Ammon's horn (tissue), 1 donor: ENCODE measurements at regions not wholly inside any gene's neighbourhood (a gene's known extent, or its start where the extent isn't known, plus 50 kb on each side); places are given as distances from the start of the nearest gene placed in this dataset.
"Not testable (repeated sequence)": the region's sequence is repeated elsewhere in the genome, so short reads cannot be mapped to it uniquely, and the experiment has no call there.

Experiments
- DNase-seq: peaks from one replicate; pipeline ENCODE4 v3.0.0-alpha.2; 2016; ENCODE audit warnings: low spot score

DNA sequence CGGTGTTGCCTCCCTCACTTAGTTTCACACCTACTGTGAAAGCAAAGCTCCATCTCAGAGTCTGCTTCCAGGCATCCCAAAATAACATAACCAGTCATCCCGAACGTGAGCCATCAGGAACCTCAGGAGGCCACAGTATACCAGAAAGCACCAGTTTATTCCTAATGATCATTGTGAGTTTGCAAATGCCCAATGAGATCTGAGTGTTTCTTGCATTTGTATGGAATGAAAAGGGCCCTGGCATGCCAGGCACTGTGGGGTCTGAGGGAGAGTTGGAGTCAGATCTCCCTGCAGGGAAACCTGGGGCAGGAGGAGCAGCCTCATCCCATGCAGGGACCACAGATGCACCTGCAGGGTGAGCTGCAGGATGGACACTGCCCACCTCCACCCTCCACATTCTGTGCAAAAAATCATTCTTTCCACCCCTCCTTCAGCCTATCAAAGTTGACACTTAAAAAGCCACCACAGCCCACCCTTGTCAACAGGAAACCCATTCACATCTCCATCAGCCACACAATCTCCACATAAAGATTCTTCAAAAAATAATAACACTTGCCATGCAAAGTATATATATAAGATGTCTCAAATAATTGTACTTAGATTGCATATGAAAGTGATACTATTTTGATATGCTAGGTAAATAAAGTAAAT lies 112.3 kb downstream of the GGTLC2 start:
- not testable (repeated sequence) for DNase-seq

- not testable (repeated sequence) for DNase-seq
Measured at GRCh38 chr22:22758101-22758807, 113.8 kb downstream of the GGTLC2 start.

DNA sequence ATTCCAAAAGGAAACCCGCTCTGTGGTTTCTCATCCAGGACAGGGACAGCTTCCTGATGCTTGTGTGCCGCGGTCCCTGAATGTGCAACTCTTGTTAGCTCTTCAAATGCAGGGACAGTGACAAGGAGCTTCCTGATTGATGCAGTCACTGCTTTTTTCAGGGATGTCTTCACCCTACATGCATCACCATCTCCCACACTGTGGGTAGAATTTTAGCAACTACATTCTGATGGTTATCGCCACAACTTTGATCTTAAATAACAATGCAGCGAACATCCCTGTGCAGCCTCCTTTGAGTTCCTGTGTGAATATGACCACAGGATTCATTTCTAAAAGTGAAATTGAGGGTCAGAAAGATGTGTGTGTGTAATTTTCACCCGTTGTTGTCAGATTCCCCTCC lies 115.0 kb downstream of the GGTLC2 start:
- no peak for DNase-seq

- no peak for DNase-seq
Measured at GRCh38 chr22:22759889-22760546, 115.6 kb downstream of the GGTLC2 start.

GRCh38 chr22:22761606-22761962 lies 117.2 kb downstream of the GGTLC2 start:
- no peak for DNase-seq

GRCh38 chr22:22761963-22762772 lies 117.8 kb downstream of the GGTLC2 start:
- DNase-seq: no peak

DNA sequence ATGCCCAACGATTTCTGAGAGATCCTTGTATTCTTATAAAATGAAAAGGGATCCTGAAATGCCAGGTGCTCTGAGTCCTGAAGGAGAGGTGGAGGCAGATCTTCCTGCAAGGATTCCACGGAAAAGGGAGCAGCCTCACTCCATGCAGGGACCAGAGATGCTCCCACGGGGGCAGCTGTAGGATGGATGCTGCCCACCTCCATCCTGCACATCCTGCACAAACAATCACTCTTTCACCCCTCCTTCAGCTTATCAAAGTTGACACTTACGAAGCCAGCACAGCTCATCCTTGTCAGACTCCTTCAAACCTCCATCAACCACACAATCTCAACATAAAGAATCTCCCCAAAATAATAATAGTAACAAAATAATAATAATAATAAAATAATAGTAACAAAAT lies 119.1 kb downstream of the GGTLC2 start:
- DNase-seq: no peak

GRCh38 chr22:22764085-22764484 lies 119.7 kb downstream of the GGTLC2 start:
- DNase-seq: no peak

DNA sequence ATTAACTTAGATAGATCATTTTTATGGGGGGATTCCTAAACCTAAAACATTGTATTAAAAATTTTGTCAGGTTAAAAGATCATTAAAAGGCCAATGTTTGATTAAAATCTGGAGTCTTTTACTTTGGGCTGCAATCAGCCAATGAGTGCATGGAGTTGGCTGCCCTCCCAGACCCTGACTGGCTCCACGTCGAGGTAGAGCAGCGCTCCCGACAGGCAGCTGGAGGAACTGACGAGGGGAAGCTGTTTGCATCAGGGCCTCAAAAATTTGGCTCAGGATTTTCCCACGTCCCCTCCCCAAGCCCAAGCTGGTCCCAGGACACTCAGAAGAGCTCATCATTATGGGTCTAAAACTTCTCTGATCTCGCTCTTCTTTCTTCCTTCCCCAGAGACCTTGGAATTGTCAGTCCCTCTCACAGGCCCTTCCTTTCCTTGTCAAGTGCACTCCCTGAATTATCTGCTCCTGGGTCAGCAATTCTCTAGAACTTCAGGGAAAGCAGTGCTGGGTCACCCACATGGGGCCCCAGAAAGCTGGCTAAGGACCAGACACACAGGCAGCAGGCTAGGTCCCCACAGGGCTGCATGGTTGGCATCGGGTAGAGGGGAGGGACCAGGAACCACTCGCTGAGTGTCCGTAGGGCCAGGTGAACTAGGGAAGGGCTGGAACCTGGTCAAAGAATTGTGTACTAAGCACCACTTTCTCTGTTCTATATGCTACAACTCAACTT lies 119.6 kb upstream of the IGLL5 start:
- DNase-seq: no peak

GRCh38 chr22:22768885-22769284 lies 118.7 kb upstream of the IGLL5 start:
- no peak for DNase-seq

DNA sequence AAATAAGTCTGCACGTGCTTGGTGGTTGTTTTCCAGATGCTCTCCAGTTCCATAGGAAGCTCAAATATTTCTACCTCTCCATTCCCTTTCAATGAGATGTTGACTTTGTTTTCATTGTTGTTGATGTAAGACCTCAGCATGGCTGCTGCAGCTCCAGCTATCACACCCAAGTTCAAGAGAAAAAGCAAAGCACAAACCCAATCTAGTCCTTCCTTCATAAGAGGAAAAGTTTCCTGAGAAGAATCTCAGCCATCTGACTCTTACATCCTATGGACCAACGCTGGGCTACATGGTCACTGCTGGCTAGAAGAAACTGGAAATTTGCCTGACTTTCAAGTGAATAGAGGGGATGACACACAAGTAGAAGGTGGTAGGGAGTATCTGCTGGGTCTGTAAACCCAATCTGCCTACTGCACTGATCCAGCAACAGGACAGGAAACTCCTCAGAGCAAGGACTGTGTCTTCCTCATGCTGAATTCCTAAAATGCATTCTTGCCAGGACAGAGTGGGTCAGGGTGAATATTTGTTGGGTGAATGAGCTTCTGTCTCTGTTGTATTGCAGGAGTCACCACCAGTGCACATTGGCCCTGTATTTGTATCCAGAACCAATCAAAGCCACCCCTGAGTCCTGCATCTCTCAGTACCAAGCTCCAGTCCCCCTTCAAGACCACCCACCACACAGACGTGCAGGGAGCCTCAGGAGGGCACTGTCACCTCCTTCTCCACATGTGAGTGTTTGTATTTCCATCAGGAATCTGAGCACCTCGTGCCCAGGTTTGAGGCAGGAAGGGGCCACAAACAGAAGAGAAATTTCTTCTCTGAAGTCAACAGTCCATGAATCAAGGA lies 118.0 kb upstream of the IGLL5 start:
- no peak for DNase-seq

- DNase-seq: no peak
Measured at GRCh38 chr22:22770280-22770871, 117.2 kb upstream of the IGLL5 start.

DNA sequence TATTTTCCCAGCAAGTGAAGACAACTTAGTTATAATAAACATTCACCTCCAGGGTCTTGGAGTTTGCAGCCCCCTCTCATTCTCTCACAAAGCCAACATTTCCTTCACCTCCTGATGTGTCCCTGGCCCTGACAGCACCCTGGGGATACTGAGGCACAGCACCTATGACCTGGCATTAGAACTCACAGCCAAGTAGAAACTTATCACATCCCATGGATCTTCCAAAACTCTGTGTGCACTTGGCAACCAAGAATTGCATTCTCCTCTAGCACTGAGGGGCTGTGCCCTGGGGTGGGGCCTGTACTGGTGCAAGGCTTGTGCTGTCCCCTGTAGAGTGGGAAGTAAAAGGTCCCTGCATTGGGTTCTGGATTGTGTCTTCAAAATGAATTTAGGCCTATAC lies 116.7 kb upstream of the IGLL5 start:
- DNase-seq: no peak

- no peak for DNase-seq
Measured at GRCh38 chr22:22771696-22772377, 115.8 kb upstream of the IGLL5 start.

DNA sequence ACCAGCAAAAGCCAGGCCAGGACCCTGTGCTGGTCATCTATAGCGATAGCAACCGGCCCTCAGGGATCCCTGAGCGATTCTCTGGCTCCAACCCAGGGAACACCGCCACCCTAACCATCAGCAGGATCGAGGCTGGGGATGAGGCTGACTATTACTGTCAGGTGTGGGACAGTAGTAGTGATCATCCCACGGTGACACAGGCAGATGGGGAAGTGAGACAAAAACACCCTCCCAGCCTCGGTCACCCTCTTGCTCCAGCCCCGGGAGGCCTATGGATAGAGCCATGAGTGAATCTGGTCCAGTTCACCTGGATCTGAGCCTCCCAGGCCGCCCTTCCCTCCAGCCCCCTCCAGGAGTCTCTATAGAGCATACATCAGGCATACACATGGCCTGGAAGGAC lies 115.2 kb upstream of the IGLL5 start:
- no peak for DNase-seq

- no peak for DNase-seq
Measured at GRCh38 chr22:22772883-22773282, 114.7 kb upstream of the IGLL5 start.

DNA sequence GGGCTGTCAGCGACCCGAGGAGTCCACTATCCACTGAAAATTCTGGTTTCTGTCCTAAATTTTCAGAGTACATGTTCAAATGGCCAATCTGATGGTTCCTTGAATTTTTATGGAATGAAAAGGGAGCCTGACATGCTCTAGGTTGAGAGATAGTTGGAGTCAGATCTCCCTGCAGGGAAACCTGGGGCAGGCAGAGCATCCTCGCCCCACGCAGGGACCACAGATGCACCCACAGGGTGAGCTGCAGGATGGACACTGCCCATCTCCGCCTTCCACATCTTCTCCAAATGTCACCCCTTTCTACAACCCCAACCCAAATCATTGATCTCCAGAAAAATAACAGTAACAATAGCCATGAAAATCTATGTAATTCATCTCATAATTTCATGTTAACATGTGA lies 114.2 kb upstream of the IGLL5 start:
- DNase-seq: no peak

DNA sequence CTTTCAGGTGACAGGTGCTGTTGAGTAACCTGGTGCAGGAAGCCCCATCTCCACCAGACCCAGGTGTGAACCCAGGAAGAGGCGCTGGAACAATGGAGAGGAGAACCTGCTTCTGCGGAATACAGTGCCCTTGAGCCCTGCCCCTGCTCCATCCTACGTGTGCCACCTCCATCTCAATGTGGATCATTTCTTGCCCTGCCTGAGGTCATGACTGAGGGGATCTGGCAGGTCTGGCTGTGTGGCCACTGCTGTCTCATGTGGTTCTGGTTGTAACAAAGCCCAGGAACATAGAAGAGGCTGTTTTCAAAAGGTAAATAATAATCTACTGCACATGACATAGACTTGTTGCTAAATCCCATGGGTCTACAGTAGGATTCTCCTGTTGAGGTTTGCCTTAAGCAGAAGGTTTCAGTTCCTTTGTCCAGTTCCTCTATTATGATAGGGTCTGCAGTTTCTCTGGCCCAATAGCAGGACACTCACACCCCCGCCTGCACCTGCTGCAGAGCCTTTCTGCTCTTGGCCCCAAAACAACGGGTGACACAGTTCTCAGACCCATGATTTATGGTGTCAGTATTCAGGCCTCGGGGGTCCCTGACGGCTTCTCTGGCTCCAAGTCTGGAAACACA lies 113.5 kb upstream of the IGLL5 start:
- DNase-seq: peak; percentile 27

DNA sequence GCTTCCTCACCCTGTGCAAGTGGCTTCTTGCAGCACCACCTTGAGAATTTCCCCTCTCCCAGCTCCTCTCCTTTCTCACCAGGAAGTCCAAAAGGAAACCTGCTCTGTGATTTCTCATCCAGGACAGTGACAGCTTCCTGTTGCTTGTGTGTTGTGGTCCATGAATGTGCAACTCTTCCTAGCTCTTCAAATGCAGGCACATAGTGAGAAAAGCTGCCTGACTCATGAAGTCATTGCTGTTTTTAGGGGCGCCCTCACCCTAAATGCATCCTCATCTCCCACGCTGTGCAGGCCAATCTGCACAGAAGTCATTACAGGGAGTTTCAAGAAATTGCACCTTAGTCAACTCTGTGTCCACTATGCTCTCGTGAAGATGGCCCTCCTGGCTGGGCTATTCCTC lies 112.9 kb upstream of the IGLL5 start:
- not testable (repeated sequence) for DNase-seq
